Kidney (tissue), 13 donors: ENCODE measurements at regions not wholly inside any gene's neighbourhood (a gene's known extent, or its start where the extent isn't known, plus 50 kb on each side); places are given as distances from the start of the nearest gene placed in this dataset.

Experiments used
- DNase-seq, 5 donors: peaks; one replicate each; pipeline ENCODE4 v3.0.0-alpha.2; 2013 to 2020
- FAIRE-seq: peaks from 2 replicates; lab custom pipeline; 2012; peaks lifted over from hg19 to GRCh38; lab: Jason Lieb, UNC
- H3K27ac ChIP-seq, 2 donors: one replicate each; pipeline ENCODE4 v1.7.0; 2013; ENCODE audit warnings: low read depth in 2 of 2, low read length in 2 of 2, inconsistent platforms in 1 of 2
- H3K27me3 ChIP-seq: one replicate; pipeline ENCODE4 v1.7.1; 2013; ENCODE audit warnings: low read length, inconsistent platforms; ENCODE audit not compliant: control insufficient read depth, insufficient read depth
- H3K36me3 ChIP-seq, 3 donors: one replicate each; pipeline versions ENCODE4 v1.7.0 to v1.7.1; 2013; ENCODE audit warnings: low read length in 3 of 3, control low read depth in 1 of 3, inconsistent platforms in 1 of 3; ENCODE audit not compliant: insufficient read depth in 3 of 3, control insufficient read depth in 2 of 3
- H3K4me1 ChIP-seq, 3 donors: one replicate each; pipeline versions ENCODE4 v1.7.0 to v1.7.1; 2013; ENCODE audit warnings: low read length in 3 of 3, inconsistent platforms in 1 of 3, low read depth in 1 of 3; ENCODE audit not compliant: control insufficient read depth in 2 of 3, insufficient read depth in 2 of 3
- H3K4me3 ChIP-seq, 3 donors: one replicate each; pipeline versions ENCODE4 v1.7.0 to v1.8.1; 2013; ENCODE audit warnings: low read length in 3 of 3, control low read depth in 1 of 3, inconsistent platforms in 1 of 3
- H3K9ac ChIP-seq, 3 donors: one replicate each; pipeline versions ENCODE4 v1.7.0 to v1.7.1; 2013; ENCODE audit warnings: low read length in 3 of 3, control low read depth in 1 of 3, inconsistent platforms in 1 of 3
- H3K9me3 ChIP-seq, 3 donors: one replicate each; pipeline versions ENCODE4 v1.7.0 to v1.7.1; 2013; ENCODE audit warnings: low read length in 3 of 3, control low read depth in 1 of 3, inconsistent platforms in 1 of 3; ENCODE audit not compliant: control insufficient read depth in 2 of 3, insufficient read depth in 1 of 3
- intact Hi-C: fragments of 100-400 bp; cut with DNase I; formaldehyde crosslinking; loops from one replicate; pipeline ENCODE4 v1.11.1; 2022
- TF ChIP-seq, protein P1 (sequence below): IDR thresholded peaks from 3 replicates; pipeline ENCODE4 v1.5.1; 2012; ENCODE audit warnings: mild to moderate bottlenecking, moderate library complexity, borderline replicate concordance; ENCODE audit not compliant: insufficient read depth; ENCODE audit errors: extremely low read depth
- donor health status: control.
- donor health status: control.
- donor health status: control.
- donor health status: control.
- donor health status: control.
- donor health status: DM: yes; HTN: yes; CAD: no.
- donor health status: Normal renal cell carcinoma (clear cell type).

GRCh38 chr1:177891809-177892208, 78.0 kb downstream of the SEC16B start:
- H3K27me3 ChIP-seq: no peaks in the 10 kb centered on the region
- no peak for DNase-seq
- peaks cover 0 to 12% (median 0%) of the 10 kb centered on the region in 3 donors for H3K9me3 ChIP-seq
- no peak for FAIRE-seq
- no peak overlapping the region for H3K4me3 ChIP-seq
- H3K9ac ChIP-seq: no peak overlapping the region
- no peaks in the 10 kb centered on the region for H3K4me1 ChIP-seq
- intact Hi-C loops: no loop called here
- H3K27ac ChIP-seq: no peak overlapping the region
- no peaks in the 10 kb centered on the region for H3K36me3 ChIP-seq
- TF ChIP-seq, protein P1, sequence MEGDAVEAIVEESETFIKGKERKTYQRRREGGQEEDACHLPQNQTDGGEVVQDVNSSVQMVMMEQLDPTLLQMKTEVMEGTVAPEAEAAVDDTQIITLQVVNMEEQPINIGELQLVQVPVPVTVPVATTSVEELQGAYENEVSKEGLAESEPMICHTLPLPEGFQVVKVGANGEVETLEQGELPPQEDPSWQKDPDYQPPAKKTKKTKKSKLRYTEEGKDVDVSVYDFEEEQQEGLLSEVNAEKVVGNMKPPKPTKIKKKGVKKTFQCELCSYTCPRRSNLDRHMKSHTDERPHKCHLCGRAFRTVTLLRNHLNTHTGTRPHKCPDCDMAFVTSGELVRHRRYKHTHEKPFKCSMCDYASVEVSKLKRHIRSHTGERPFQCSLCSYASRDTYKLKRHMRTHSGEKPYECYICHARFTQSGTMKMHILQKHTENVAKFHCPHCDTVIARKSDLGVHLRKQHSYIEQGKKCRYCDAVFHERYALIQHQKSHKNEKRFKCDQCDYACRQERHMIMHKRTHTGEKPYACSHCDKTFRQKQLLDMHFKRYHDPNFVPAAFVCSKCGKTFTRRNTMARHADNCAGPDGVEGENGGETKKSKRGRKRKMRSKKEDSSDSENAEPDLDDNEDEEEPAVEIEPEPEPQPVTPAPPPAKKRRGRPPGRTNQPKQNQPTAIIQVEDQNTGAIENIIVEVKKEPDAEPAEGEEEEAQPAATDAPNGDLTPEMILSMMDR: no peak

DNA sequence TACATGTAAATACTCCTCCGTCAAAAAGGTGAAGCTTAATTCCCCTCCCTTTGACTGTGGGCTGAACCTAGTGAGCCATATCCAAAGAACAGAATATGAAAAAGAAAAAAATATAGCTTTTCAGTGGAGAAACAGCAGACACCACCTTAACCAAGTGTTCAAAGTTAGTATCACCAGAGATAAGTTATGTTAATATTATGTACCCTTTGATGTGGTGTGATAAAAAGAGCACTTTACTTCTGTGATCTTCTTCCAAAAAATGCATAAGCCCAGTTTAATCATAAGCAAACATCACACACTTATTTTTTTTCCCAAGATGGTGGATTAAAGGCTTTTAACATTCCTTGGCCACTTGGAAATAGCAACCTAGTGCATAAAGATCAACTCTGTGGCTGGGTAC, 79.4 kb downstream of the SEC16B start:
- DNase-seq (no peak), FAIRE-seq (no peak)
- Histone ChIP-seq H3K27me3 (no peaks in the 10 kb centered on the region), H3K4me1 (no peaks in the 10 kb centered on the region), H3K9me3 (peaks cover 0 to 12% (median 0%) of the 10 kb centered on the region in 3 donors), H3K27ac (no peak overlapping the region), H3K36me3 (no peaks in the 10 kb centered on the region), H3K9ac (no peak overlapping the region), H3K4me3 (no peak overlapping the region)
- TF ChIP-seq, protein P1: no peak
- intact Hi-C loops: no loop called here

GRCh38 chr1:177884479-177885021, 85.3 kb downstream of the SEC16B start:
- Histone ChIP-seq H3K4me3 (no peak overlapping the region), H3K27me3 (no peaks in the 10 kb centered on the region), H3K9me3 (no peaks in the 10 kb centered on the region), H3K9ac (no peak overlapping the region), H3K4me1 (no peaks in the 10 kb centered on the region), H3K36me3 (no peaks in the 10 kb centered on the region), H3K27ac (no peak overlapping the region)
- DNase-seq (no peak), FAIRE-seq (no peak)
- TF ChIP-seq, protein P1: no peak
- intact Hi-C loops: no loop called here

DNA sequence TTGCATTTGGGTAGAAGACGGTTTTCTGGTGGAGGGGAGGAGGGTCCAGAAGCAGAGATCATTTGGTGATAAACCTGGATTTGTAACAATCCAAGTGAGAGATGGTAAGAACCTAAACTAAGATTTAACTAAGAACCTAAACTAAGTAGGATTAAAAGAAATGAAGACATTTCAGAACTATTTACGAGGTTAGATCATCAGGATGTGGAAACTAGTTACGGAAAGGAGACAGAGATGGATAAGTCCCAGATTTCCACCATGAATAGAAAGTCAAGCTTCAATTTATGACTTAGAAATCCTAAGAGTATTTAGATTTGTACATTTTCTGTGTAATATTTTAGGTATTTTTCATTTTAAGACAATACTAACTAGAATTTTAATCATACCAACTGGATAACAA, 86.3 kb downstream of the SEC16B start:
- DNase-seq: no peak
- Histone ChIP-seq H3K4me1 (no peaks in the 10 kb centered on the region), H3K36me3 (no peaks in the 10 kb centered on the region), H3K27ac (no peak overlapping the region), H3K27me3 (no peaks in the 10 kb centered on the region), H3K9ac (no peak overlapping the region), H3K4me3 (no peak overlapping the region), H3K9me3 (no peaks in the 10 kb centered on the region)
- intact Hi-C loops: no loop called here
- FAIRE-seq: no peak
- TF ChIP-seq, protein P1: no peak
